ENCODE measurements at regions not wholly inside any gene's neighbourhood (a gene's known extent, or its start where the extent isn't known, plus 50 kb on each side); places are given as distances from the start of the nearest gene placed in this dataset.

DNA sequence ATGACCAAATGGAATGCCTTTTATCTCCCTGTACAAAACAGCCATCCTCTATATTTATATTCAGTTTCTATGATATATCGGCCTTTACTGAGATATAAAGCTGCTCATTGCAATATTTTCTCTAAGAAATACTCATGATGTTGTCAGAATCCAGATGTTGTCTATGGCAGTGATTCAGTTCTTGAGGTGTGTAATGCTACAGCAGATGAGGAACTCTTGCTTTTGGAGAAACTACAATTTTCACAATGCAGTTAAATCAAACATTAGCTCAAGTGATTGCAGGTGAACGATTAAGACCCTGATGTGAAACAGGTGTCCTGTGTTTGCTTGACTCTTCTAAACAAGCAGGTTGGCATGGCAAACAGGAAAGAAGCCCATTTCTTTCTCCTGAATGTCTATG, 256.2 kb upstream of the CDH20 start:
- Histone ChIP-seq H3K4me3 (ENCODE audit: low read length) (no peak overlapping the region), H3K4me1 (ENCODE audit: control insufficient read depth, insufficient read depth, low read length) (no peaks in the 10 kb centered on the region), H3K9ac (ENCODE audit: extremely low read depth, low read length, poor library complexity, severe bottlenecking) (no peak overlapping the region), H3K27ac (ENCODE audit: low read depth, low read length) (no peak overlapping the region), H3K9me3 (ENCODE audit: control insufficient read depth, low read length) (no peaks in the 10 kb centered on the region), H3K27me3 (ENCODE audit: control insufficient read depth, insufficient read depth, low read length, poor library complexity, severe bottlenecking) (no peaks in the 10 kb centered on the region), H3K36me3 (ENCODE audit: control insufficient read depth, insufficient read depth, low read length) (no peaks in the 10 kb centered on the region)
- Mint-ChIP-seq H3K4me3 (no peak overlapping the region), H3K36me3 (ENCODE audit: low read depth) (no peaks in the 10 kb centered on the region), H3K27me3 (ENCODE audit: insufficient read depth) (no peaks in the 10 kb centered on the region), H3K9me3 (no peaks in the 10 kb centered on the region), H3K27ac (no peak overlapping the region), H3K4me1 (no peaks in the 10 kb centered on the region)
- DNase-seq = no peak
- 83 to 99% methylated on average over 2 of the region's 2 CpGs for WGBS, 2 experiments (ENCODE audit: insufficient coverage in 1 of 2, insufficient read length in 1 of 2)
- no peak for TF ChIP-seq CTCF (conservative IDR thresholded peaks at IDR 0.05)

DNA sequence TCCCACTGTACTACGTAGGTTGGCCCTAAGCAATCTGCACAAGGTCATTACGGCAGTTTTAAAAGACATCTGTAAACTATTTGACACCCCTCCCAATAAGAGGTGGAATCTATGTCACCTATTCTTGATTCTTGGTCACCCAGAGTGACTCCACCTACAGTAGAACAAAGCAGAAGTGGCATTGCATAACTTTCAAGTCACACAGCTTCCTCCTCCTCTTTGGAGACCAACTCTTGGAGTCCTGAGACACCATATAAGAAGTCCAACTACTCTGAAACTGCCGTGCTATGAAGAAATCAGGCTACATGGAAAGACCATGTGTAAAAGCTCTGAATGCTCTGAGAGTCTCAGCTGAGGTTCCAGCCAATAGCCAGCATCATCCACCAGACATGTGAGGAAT, 253.5 kb upstream of the CDH20 start:
- Histone ChIP-seq H3K27me3 (ENCODE audit: control insufficient read depth, insufficient read depth, low read length, poor library complexity, severe bottlenecking) (no peaks in the 10 kb centered on the region), H3K4me1 (ENCODE audit: control insufficient read depth, insufficient read depth, low read length) (no peaks in the 10 kb centered on the region), H3K4me3 (ENCODE audit: low read length) (no peak overlapping the region), H3K9ac (ENCODE audit: extremely low read depth, low read length, poor library complexity, severe bottlenecking) (no peak overlapping the region), H3K9me3 (ENCODE audit: control insufficient read depth, low read length) (no peaks in the 10 kb centered on the region), H3K36me3 (ENCODE audit: control insufficient read depth, insufficient read depth, low read length) (no peaks in the 10 kb centered on the region), H3K27ac (ENCODE audit: low read depth, low read length) (no peak overlapping the region)
- 89 to 100% methylated on average over 1 to 3 of the region's 3 CpGs for WGBS, 2 experiments (ENCODE audit: insufficient coverage in 1 of 2, insufficient read length in 1 of 2)
- TF ChIP-seq CTCF (conservative IDR thresholded peaks at IDR 0.05) = no peak
- no peaks in the 10 kb centered on the region for H3K27me3 Mint-ChIP-seq (ENCODE audit: insufficient read depth)
- H3K4me3 Mint-ChIP-seq = no peak overlapping the region
- H3K27ac Mint-ChIP-seq = no peak overlapping the region
- no peaks in the 10 kb centered on the region for H3K4me1 Mint-ChIP-seq
- H3K9me3 Mint-ChIP-seq = no peaks in the 10 kb centered on the region
- H3K36me3 Mint-ChIP-seq (ENCODE audit: low read depth) = no peaks in the 10 kb centered on the region
- no peak for DNase-seq

DNA sequence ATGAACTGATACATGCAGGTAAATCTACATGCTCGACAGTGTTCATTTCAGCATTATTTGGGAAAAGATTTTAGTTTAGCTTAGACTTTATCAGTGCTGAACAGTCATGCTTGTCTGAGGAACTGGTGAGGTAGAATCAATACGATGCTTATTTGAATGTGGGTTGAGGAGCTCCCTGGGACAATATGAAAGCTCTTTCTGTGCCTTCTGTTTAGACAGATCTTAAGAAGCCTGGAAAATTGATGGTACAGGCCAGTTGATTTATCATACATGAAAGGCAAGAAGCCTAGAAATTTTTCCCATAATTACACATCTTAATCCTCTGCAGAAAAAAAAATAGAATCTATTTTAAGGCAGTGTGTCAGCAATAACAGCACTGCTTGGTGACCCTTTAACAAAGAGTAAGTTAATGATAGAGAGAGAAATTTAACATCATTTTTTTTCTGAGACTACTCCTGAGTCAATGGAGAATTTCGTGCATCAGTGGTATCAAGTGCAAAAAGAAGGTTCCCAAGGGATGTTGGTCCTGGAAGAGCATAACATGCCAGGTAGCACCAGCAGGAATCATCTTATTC, 252.2 kb upstream of the CDH20 start:
- Histone ChIP-seq H3K36me3 (ENCODE audit: control insufficient read depth, insufficient read depth, low read length) (no peaks in the 10 kb centered on the region), H3K9ac (ENCODE audit: extremely low read depth, low read length, poor library complexity, severe bottlenecking) (no peak overlapping the region), H3K4me3 (ENCODE audit: low read length) (no peak overlapping the region), H3K9me3 (ENCODE audit: control insufficient read depth, low read length) (no peaks in the 10 kb centered on the region), H3K4me1 (ENCODE audit: control insufficient read depth, insufficient read depth, low read length) (no peaks in the 10 kb centered on the region), H3K27me3 (ENCODE audit: control insufficient read depth, insufficient read depth, low read length, poor library complexity, severe bottlenecking) (no peaks in the 10 kb centered on the region), H3K27ac (ENCODE audit: low read depth, low read length) (no peak overlapping the region)
- no peak for TF ChIP-seq CTCF (conservative IDR thresholded peaks at IDR 0.05)
- H3K27me3 Mint-ChIP-seq (ENCODE audit: insufficient read depth) = no peaks in the 10 kb centered on the region
- H3K36me3 Mint-ChIP-seq (ENCODE audit: low read depth) = no peaks in the 10 kb centered on the region
- DNase-seq = no peak
- 92 to 100% methylated on average over 2 to 3 of the region's 3 CpGs for WGBS, 2 experiments (ENCODE audit: insufficient coverage in 1 of 2, insufficient read length in 1 of 2)
- H3K4me1 Mint-ChIP-seq = no peaks in the 10 kb centered on the region
- no peak overlapping the region for H3K27ac Mint-ChIP-seq
- H3K9me3 Mint-ChIP-seq = no peaks in the 10 kb centered on the region
- no peak overlapping the region for H3K4me3 Mint-ChIP-seq
